ENCODE measurements at regions not wholly inside any gene's neighbourhood (a gene's known extent, or its start where the extent isn't known, plus 50 kb on each side); places are given as distances from the start of the nearest gene placed in this dataset.

DNA sequence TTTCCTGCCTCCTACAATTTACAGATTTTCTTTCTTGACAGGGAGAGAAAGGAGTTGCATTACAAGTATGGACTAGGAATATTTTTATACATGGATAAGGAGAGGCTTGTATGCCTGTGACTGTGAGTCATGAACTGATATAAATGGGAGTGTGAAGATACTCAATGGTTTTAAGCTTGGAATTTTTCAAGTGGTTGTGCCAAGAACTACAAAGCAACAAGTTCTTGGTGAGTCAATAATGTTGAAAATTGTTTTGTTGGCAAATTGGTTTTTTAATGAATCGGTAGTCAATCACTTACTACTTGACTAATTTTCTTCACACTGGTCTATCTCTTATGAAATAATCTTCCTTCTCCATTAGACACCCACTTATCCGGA is 58.9 kb upstream of the HMGA2 start:
- H3K36me3 ChIP-seq (replicated peaks) = no peaks in the 10 kb centered on the region
- H3K4me1 ChIP-seq = no peaks in the 10 kb centered on the region
- peaks cover 3% of the 10 kb centered on the region; the same call in 1 of the 2 replicates for H3K27me3 ChIP-seq (ENCODE audit: low read depth)
- DNase-seq (ENCODE audit: low spot score in 2 of 2) = no peak
- in situ Hi-C loops (cut with MboI; ENCODE audit: low sequenced_read_pairs) = no loop called here
- no peaks in the 10 kb centered on the region for H3K9me3 ChIP-seq
- H3K4me3 ChIP-seq = no peak overlapping the region

DNA sequence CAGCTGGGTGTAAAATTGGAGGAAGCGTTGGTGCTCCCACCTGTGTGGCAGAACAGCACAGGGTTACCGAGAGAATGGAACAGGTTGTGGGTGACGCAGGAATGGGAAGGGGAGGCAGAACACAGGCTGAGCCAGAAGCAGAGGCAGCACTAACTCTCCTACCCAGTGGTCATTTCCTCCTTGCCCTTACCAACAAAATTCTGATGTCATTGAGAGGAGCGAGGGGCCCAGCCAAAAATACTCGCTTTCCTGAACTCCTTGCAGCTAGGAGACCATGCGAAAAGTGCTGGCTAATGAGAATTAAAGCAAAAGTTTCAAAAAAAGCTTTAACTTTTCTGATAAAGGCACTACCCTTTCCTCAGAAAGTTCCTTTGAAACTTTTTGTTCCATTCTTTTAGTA is 54.4 kb upstream of the HMGA2 start:
- no peaks in the 10 kb centered on the region for H3K36me3 ChIP-seq (replicated peaks)
- H3K4me1 ChIP-seq = no peaks in the 10 kb centered on the region
- DNase-seq (ENCODE audit: low spot score in 2 of 2) = no peak
- no peak overlapping the region for H3K4me3 ChIP-seq
- peaks cover 3% of the 10 kb centered on the region; the same call in 1 of the 2 replicates for H3K27me3 ChIP-seq (ENCODE audit: low read depth)
- in situ Hi-C loops (cut with MboI; ENCODE audit: low sequenced_read_pairs) = no loop called here
- H3K9me3 ChIP-seq = no peaks in the 10 kb centered on the region
